ENCODE measurements at regions not wholly inside any gene's neighbourhood (a gene's known extent, or its start where the extent isn't known, plus 50 kb on each side); places are given as distances from the start of the nearest gene placed in this dataset.

GRCh38 chr4:97121493-97121892 lies 1021.8 kb downstream of the STPG2 start:
- Histone ChIP-seq H3K4me2 (ENCODE audit: control insufficient read depth, insufficient read depth) (no peak overlapping the region), H3K27ac (ENCODE audit: control insufficient read depth, insufficient read depth) (no peak overlapping the region), H3K27me3 (replicated peaks in 1 of 2; ENCODE audit: control insufficient read depth in 2 of 2, insufficient read depth in 2 of 2, low read length in 1 of 2) (no peaks in the 10 kb centered on the region), H3K36me3 (ENCODE audit: control insufficient read depth in 2 of 2, insufficient read depth in 2 of 2, low read length in 1 of 2) (no peaks in the 10 kb centered on the region), H3K4me3 (no peak overlapping the region), H3K9me3 (replicated peaks; ENCODE audit: control insufficient read depth, insufficient read depth, low read length) (no peaks in the 10 kb centered on the region), H3K9ac (ENCODE audit: control insufficient read depth, insufficient read depth, low read length) (no peak overlapping the region), H2AFZ (ENCODE audit: control insufficient read depth, low read depth, low read length) (no peak overlapping the region), H3K4me1 (ENCODE audit: control insufficient read depth, insufficient read depth, low read length) (no peaks in the 10 kb centered on the region), H3K79me2 (ENCODE audit: control insufficient read depth, insufficient read depth, low read length) (no peaks in the 10 kb centered on the region), H4K20me1 (ENCODE audit: control insufficient read depth, insufficient read depth) (no peaks in the 10 kb centered on the region)
- TF ChIP-seq POLR2AphosphoS2 (IDR thresholded peaks at IDR 0.05; ENCODE audit: low read depth, low read length), result no peak
- TF ChIP-seq RBBP5 (conservative IDR thresholded peaks at IDR 0.05), result no peak
- no peak for TF ChIP-seq TCF7 (IDR thresholded peaks at IDR 0.05; ENCODE audit: borderline replicate concordance)
- FAIRE-seq, result no peak
- WGBS (ENCODE audit: insufficient coverage, insufficient replicate concordance, low lambda C conversion rate, missing lambda C conversion rate), result 0% methylated on average over 1 of the region's 1 CpG
- RAD21 ChIA-PET (ENCODE audit: unreplicated experiment), result no interaction called here
- CTCF ChIA-PET, result no interaction called here
- in situ Hi-C loops (cut with MboI) (no loop called here), intact Hi-C loops (cut with micrococcal nuclease; ENCODE audit: unreplicated experiment) (no loop called here)
- SMC1A ChIA-PET (ENCODE audit: uncharacterized antibody, unreplicated experiment), result interaction anchor here (1.1 kb wide), 1 partner anchor 22 kb away, joined by 3 read pairs; no protein-coding TSS in a partner anchor
- POLR2A ChIA-PET, result no interaction called here
- no TSS peak for BruUV-seq (replicated peaks)
- no peak for DNase-seq (ENCODE audit: low read depth, low spot score)
- no peak for ATAC-seq

GRCh38 chr4:97123573-97123972 lies 1019.7 kb downstream of the STPG2 start:
- H3K4me3 ChIP-seq, result no peak overlapping the region
- ChIA-PET RAD21 (ENCODE audit: unreplicated experiment) (no interaction called here), POLR2A (no interaction called here), CTCF (no interaction called here), SMC1A (ENCODE audit: uncharacterized antibody, unreplicated experiment) (no interaction called here)
- FAIRE-seq, result no peak
- H3K36me3 ChIP-seq (ENCODE audit: control insufficient read depth in 2 of 2, insufficient read depth in 2 of 2, low read length in 1 of 2), result no peaks in the 10 kb centered on the region
- ATAC-seq, result no peak
- 33% methylated on average over 4 of the region's 4 CpGs for WGBS (ENCODE audit: insufficient coverage, insufficient replicate concordance, low lambda C conversion rate, missing lambda C conversion rate)
- in situ Hi-C loops (cut with MboI), result no loop called here
- intact Hi-C loops (cut with micrococcal nuclease; ENCODE audit: unreplicated experiment), result no loop called here
- H3K9ac ChIP-seq (ENCODE audit: control insufficient read depth, insufficient read depth, low read length), result no peak overlapping the region
- no peak overlapping the region for H2AFZ ChIP-seq (ENCODE audit: control insufficient read depth, low read depth, low read length)
- no peak overlapping the region for H3K27ac ChIP-seq (ENCODE audit: control insufficient read depth, insufficient read depth)
- H3K4me1 ChIP-seq (ENCODE audit: control insufficient read depth, insufficient read depth, low read length), result no peaks in the 10 kb centered on the region
- no peaks in the 10 kb centered on the region for H3K27me3 ChIP-seq (replicated peaks in 1 of 2; ENCODE audit: control insufficient read depth in 2 of 2, insufficient read depth in 2 of 2, low read length in 1 of 2)
- H3K79me2 ChIP-seq (ENCODE audit: control insufficient read depth, insufficient read depth, low read length), result no peaks in the 10 kb centered on the region
- DNase-seq (ENCODE audit: low read depth, low spot score), result no peak
- H3K9me3 ChIP-seq (replicated peaks; ENCODE audit: control insufficient read depth, insufficient read depth, low read length), result no peaks in the 10 kb centered on the region
- H3K4me2 ChIP-seq (ENCODE audit: control insufficient read depth, insufficient read depth), result no peak overlapping the region
- no TSS peak for BruUV-seq (replicated peaks)
- no peaks in the 10 kb centered on the region for H4K20me1 ChIP-seq (ENCODE audit: control insufficient read depth, insufficient read depth)
- TF ChIP-seq SRF (IDR thresholded peaks at IDR 0.05; ENCODE audit: low read depth in 2 of 2, low read length in 2 of 2) (no peak), JUND (IDR thresholded peaks at IDR 0.05; ENCODE audit: low read depth, low read length) (no peak), MEF2B (IDR thresholded peaks at IDR 0.05; ENCODE audit: partially characterized antibody, poor library complexity, severe bottlenecking) (no peak), IKZF1 (conservative IDR thresholded peaks at IDR 0.05) (no peak), TCF7 (IDR thresholded peaks at IDR 0.05; ENCODE audit: borderline replicate concordance) (no peak), SMARCA5 (IDR thresholded peaks at IDR 0.05) (no peak), ZNF384 (IDR thresholded peaks at IDR 0.05; ENCODE audit: borderline replicate concordance, low read depth, low read length) (no peak), BRCA1 (IDR thresholded peaks at IDR 0.05; ENCODE audit: low read depth, low read length) (no peak), BCL3 (IDR thresholded peaks at IDR 0.05; ENCODE audit: borderline replicate concordance, insufficient read depth, low read depth, low read length, poor library complexity, severe bottlenecking) (no peak), RB1 (IDR thresholded peaks at IDR 0.05; ENCODE audit: borderline replicate concordance) (no peak), LARP7 (IDR thresholded peaks at IDR 0.05) (no peak), RCOR1 (conservative IDR thresholded peaks at IDR 0.05; ENCODE audit: low read depth, low read length) (no peak), CREB1 (IDR thresholded peaks at IDR 0.05; ENCODE audit: low read depth) (no peak), NFYA (IDR thresholded peaks at IDR 0.05; ENCODE audit: borderline replicate concordance, low read depth, low read length) (no peak)

Data from GM12878 (cell line).